ENCODE measurements at regions not wholly inside any gene's neighbourhood (a gene's known extent, or its start where the extent isn't known, plus 50 kb on each side); places are given as distances from the start of the nearest gene placed in this dataset.

- Histone ChIP-seq H3K4me1 (ENCODE audit: insufficient read depth, low read length) (peaks cover 4% of the 10 kb centered on the region), H3K9ac (ENCODE audit: low read depth, low read length) (no peak overlapping the region), H3K36me3 (ENCODE audit: insufficient read depth, low read length) (no peaks in the 10 kb centered on the region), H3K9me3 (ENCODE audit: control insufficient read depth, insufficient read depth, low read length) (no peaks in the 10 kb centered on the region)
Measured at GRCh38 chr7:54837168-54837567, 78.2 kb upstream of the SEC61G start.

DNA sequence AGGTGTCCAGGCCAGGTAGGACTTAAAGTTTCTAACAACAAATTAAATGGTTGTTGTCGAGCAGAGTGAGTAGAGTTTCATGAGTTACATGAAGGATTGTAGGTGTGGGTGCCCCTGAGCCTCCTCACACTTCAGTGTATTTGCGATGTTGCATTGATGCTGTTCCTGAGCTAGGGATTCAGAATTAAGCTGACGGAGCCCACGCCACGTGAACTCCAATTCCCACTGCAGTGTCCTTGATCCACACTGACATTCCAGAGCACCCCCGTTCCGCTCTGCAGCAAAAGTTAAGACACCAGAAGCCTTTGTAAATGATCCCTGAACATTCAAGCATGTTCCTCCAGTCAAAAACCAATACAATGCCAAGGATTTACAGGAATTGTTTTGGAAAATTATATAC lies 78.8 kb upstream of the SEC61G start:
- Histone ChIP-seq H3K9me3 (ENCODE audit: control insufficient read depth, insufficient read depth, low read length) (no peaks in the 10 kb centered on the region), H3K9ac (ENCODE audit: low read depth, low read length) (no peak overlapping the region), H3K4me1 (ENCODE audit: insufficient read depth, low read length) (peaks cover 6% of the 10 kb centered on the region), H3K36me3 (ENCODE audit: insufficient read depth, low read length) (no peaks in the 10 kb centered on the region)

GRCh38 chr7:54838175-54838910 lies 79.3 kb upstream of the SEC61G start:
- Histone ChIP-seq H3K9me3 (ENCODE audit: control insufficient read depth, insufficient read depth, low read length) (no peaks in the 10 kb centered on the region), H3K4me1 (ENCODE audit: insufficient read depth, low read length) (peaks cover 6% of the 10 kb centered on the region), H3K36me3 (ENCODE audit: insufficient read depth, low read length) (no peaks in the 10 kb centered on the region), H3K9ac (ENCODE audit: low read depth, low read length) (no peak overlapping the region)

DNA sequence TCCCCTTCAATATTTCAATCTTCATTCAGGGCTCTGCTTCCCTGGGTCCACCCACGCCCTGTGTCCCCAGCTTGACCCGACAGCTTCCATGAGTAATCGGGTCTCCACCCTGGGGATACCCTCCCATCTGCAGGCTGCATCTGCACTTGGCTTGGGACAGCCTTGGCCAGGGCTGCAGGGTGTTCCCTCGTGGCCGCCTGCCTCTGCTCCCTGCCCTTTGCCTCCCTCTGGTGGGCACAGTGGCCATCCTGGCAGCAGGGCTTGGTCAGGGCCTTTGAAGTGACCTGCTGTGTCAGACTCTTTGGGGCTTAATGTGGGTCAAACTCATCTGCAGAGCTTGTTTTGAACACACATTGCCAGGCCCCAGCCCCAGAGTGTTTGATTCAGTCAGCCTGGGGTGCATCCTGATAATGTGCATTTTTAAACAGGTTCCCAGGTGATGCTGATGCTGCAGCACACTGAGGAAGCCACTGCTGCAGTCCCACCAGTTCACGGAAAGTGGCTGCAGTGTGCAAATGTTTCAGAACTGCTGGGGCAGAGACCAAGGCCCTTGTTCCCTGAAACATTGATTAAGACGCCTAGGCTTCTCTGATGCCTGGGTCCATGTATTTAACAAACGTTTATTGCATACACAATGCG lies 80.7 kb upstream of the SEC61G start:
- H3K9ac ChIP-seq (ENCODE audit: low read depth, low read length), result no peak overlapping the region
- H3K36me3 ChIP-seq (ENCODE audit: insufficient read depth, low read length), result no peaks in the 10 kb centered on the region
- H3K4me1 ChIP-seq (ENCODE audit: insufficient read depth, low read length), result peaks cover 6% of the 10 kb centered on the region
- no peaks in the 10 kb centered on the region for H3K9me3 ChIP-seq (ENCODE audit: control insufficient read depth, insufficient read depth, low read length)

DNA sequence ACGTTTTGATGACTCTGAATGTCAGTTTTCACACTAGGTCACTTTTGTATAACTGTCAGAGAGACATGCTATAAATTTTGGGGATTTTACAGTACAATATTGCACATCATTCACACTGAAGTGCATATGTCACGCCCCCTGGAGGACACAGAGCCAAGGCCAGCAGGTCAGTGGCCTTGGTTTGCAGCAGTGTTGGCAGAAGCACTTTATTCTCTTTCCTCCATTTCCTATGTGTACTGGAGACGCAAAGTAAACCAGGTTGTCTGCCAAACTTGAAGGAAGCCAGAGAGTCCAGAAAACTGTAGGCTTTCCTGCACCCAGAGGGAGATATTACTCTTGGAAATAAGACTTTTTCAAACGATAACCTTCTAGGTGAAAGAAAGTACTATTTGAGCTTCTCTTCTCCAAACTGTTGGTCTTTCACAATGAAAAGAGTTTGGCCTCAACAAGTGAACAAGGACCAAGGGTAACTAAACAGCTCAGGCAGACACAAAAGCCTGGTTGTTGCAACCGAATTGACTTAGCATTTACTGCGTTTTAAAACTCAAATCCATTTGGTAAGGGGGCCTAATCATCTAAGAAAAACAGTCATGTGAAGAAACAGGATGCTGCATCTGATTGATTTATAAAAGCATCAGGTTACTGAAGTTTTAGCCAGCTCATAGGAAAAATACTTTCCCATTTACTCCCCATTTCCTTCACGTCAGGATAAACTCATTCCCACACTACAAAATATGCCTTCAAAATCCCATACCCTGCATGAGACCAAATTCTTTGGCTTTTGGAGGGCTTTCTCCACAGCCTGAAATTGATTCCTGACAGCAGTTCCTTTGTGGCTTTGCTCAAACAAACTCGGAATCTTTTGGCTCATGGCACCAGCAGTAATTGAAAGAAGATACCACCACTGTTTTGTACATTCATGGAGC lies 83.0 kb upstream of the SEC61G start:
- H3K4me1 ChIP-seq (ENCODE audit: insufficient read depth, low read length), result peaks cover 6% of the 10 kb centered on the region
- no peaks in the 10 kb centered on the region for H3K36me3 ChIP-seq (ENCODE audit: insufficient read depth, low read length)
- no peaks in the 10 kb centered on the region for H3K9me3 ChIP-seq (ENCODE audit: control insufficient read depth, insufficient read depth, low read length)
- no peak overlapping the region for H3K9ac ChIP-seq (ENCODE audit: low read depth, low read length)

GRCh38 chr7:54843841-54844355 lies 84.9 kb upstream of the SEC61G start:
- Histone ChIP-seq H3K36me3 (ENCODE audit: insufficient read depth, low read length) (no peaks in the 10 kb centered on the region), H3K4me1 (ENCODE audit: insufficient read depth, low read length) (peaks cover 6% of the 10 kb centered on the region), H3K9me3 (ENCODE audit: control insufficient read depth, insufficient read depth, low read length) (no peaks in the 10 kb centered on the region), H3K9ac (ENCODE audit: low read depth, low read length) (no peak overlapping the region)

GRCh38 chr7:54846273-54846672 lies 87.3 kb upstream of the SEC61G start:
- no peaks in the 10 kb centered on the region for H3K36me3 ChIP-seq (ENCODE audit: insufficient read depth, low read length)
- no peaks in the 10 kb centered on the region for H3K9me3 ChIP-seq (ENCODE audit: control insufficient read depth, insufficient read depth, low read length)
- H3K9ac ChIP-seq (ENCODE audit: low read depth, low read length), result no peak overlapping the region
- H3K4me1 ChIP-seq (ENCODE audit: insufficient read depth, low read length), result peaks cover 6% of the 10 kb centered on the region

DNA sequence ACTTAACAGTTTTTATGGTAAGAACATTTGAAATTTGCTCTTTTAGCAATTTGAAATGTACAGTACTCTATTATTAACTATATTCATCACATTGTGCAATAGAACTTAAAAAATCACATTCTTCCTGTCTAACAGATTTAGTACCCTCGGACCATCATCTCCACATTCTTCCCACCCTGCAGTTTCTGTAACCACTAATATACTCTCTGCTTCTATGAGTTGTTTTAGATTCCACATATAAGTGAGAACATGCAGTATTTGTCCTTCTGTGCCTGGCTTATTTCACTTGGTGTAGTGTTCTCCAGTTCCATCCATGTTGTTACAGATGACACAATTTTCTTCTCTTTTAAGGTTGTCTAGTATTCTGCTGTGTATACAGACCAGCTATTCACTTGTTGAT lies 88.9 kb upstream of the SEC61G start:
- no peaks in the 10 kb centered on the region for H3K4me1 ChIP-seq (ENCODE audit: insufficient read depth, low read length)
- H3K36me3 ChIP-seq (ENCODE audit: insufficient read depth, low read length), result no peaks in the 10 kb centered on the region
- H3K9ac ChIP-seq (ENCODE audit: low read depth, low read length), result no peak overlapping the region
- H3K9me3 ChIP-seq (ENCODE audit: control insufficient read depth, insufficient read depth, low read length), result no peaks in the 10 kb centered on the region

DNA sequence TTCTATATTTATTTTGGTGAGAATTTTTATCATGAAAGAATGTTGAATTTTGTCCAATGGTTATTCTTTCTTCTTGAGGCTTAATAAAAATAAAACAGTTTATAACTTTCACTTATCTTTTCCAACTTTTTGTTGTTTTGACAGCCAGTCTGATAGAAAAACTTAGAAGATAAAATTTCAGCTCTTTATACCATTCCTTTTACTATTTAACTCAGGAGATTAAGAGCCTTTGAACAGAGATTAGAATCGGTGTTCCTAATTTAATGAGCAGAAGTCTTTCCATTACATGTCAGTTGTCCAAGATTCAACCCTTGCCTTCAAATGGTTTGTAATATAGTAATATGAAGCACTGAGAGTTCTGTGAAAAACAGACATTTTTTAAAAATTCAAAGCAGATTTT lies 97.8 kb upstream of the SEC61G start:
- no peaks in the 10 kb centered on the region for H3K36me3 ChIP-seq (ENCODE audit: insufficient read depth, low read length)
- H3K9me3 ChIP-seq (ENCODE audit: control insufficient read depth, insufficient read depth, low read length), result no peaks in the 10 kb centered on the region
- no peak overlapping the region for H3K9ac ChIP-seq (ENCODE audit: low read depth, low read length)
- no peaks in the 10 kb centered on the region; the same call in 1 of the 2 replicates for H3K4me1 ChIP-seq (ENCODE audit: insufficient read depth, low read length)

DNA sequence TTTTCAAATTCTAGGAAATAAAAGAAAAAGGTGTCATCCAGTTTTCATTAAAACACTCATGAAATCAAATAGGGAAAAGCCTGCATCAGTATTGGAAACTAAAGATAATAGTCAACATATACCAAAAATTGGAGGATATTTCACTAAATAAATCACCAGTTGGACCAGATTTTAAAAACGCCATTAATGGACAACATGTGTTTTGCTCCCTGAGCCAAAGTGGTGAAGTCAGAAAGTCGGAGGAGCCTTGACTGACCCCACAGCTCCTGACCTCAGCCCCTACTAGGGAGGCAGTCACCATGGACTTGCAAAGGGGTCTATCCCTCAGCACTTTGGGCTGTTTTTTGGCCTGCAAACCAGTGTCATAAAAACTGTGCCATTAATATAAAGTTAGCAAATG lies 98.3 kb upstream of the SEC61G start:
- Histone ChIP-seq H3K9me3 (ENCODE audit: control insufficient read depth, insufficient read depth, low read length) (no peaks in the 10 kb centered on the region), H3K36me3 (ENCODE audit: insufficient read depth, low read length) (no peaks in the 10 kb centered on the region), H3K9ac (ENCODE audit: low read depth, low read length) (no peak overlapping the region), H3K4me1 (ENCODE audit: insufficient read depth, low read length) (no peaks in the 10 kb centered on the region; the same call in 1 of the 2 replicates)

- H3K9me3 ChIP-seq (ENCODE audit: control insufficient read depth, insufficient read depth, low read length), result no peaks in the 10 kb centered on the region
- H3K4me1 ChIP-seq (ENCODE audit: insufficient read depth, low read length), result no peaks in the 10 kb centered on the region; the same call in 1 of the 2 replicates
- H3K9ac ChIP-seq (ENCODE audit: low read depth, low read length), result no peak overlapping the region
- no peaks in the 10 kb centered on the region for H3K36me3 ChIP-seq (ENCODE audit: insufficient read depth, low read length)
Measured at GRCh38 chr7:54858008-54858692, 99.1 kb upstream of the SEC61G start.

- Histone ChIP-seq H3K4me1 (ENCODE audit: insufficient read depth, low read length) (no peaks in the 10 kb centered on the region; the same call in 1 of the 2 replicates), H3K9ac (ENCODE audit: low read depth, low read length) (no peak overlapping the region), H3K9me3 (ENCODE audit: control insufficient read depth, insufficient read depth, low read length) (no peaks in the 10 kb centered on the region), H3K36me3 (ENCODE audit: insufficient read depth, low read length) (no peaks in the 10 kb centered on the region)
Measured at GRCh38 chr7:54859066-54859465, 100.1 kb upstream of the SEC61G start.

DNA sequence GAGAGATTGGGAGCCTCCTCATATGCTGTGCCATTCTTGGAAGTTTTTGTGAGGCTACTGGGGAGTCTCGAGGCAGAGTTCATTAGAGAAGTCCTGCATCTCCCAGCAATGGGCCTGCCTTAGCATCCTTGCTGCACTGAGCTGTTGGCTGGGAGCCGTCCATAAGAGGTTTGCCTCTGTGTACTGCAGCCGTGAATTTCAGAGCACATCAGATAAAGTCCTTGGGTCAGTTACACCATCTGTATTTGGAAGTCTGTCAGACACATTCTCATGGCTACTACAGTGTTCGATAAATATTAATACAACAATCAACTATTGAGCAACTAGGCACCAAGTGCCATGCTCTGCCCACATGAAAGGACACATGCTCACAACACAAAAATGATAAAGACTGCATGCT lies 100.5 kb upstream of the SEC61G start:
- Histone ChIP-seq H3K9me3 (ENCODE audit: control insufficient read depth, insufficient read depth, low read length) (no peaks in the 10 kb centered on the region), H3K4me1 (ENCODE audit: insufficient read depth, low read length) (no peaks in the 10 kb centered on the region; the same call in 1 of the 2 replicates), H3K36me3 (ENCODE audit: insufficient read depth, low read length) (no peaks in the 10 kb centered on the region), H3K9ac (ENCODE audit: low read depth, low read length) (no peak overlapping the region)
